DOHH2 (cell line): ENCODE measurements at regions not wholly inside any gene's neighbourhood (a gene's known extent, or its start where the extent isn't known, plus 50 kb on each side); places are given as distances from the start of the nearest gene placed in this dataset.

Experiments used
- EZH2phosphoT487 ChIP-seq: fragments of 200-600 bp; sonication (generic); IDR thresholded peaks from 2 replicates; pipeline ENCODE4 v1.6.1; 2017; ENCODE audit warnings: borderline replicate concordance, mild to moderate bottlenecking, antibody characterized with exemption, low read length, moderate library complexity, mixed read lengths
- TF ChIP-seq, protein P1 (sequence below): fragments of 200-600 bp; sonication (generic); IDR thresholded peaks from one replicate; pipeline ENCODE4 v1.5.1; 2014; ENCODE audit warnings: antibody characterized with exemption, mild to moderate bottlenecking, low read depth, low read length; ENCODE audit not compliant: poor library complexity, severe bottlenecking

DNA sequence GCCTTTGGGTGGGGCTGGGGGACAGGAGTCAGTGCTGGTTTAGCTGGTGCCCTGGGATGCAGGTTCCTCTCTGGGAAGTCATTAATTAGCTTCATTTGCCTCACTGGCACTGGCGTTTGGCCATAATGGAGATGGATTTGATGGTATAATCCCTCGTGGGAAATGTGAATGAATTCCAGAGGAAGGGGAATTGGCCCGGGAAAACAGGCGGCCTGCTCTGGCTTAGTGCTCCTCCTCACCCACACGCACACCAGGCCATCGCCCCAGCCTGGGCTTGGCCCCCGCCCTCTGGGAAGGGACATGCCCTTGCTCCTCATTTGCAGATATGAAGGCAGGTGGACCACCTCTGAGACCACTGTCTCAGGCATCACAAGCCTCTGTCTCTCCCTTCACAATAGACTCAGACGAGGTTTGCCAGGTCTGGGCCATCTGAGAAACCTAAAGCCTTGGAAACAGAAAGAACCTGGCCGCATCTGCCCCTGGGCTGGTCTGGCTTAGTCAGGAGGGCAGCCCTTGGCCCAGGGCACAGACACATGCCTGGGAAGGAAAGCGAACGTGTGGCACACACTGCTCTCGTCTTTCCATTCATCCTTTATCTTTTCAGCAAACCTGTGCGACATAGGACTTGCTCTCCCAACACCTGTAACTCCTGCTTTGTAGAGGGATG lies 199.2 kb upstream of the CDH4 start:
- TF ChIP-seq, protein P1, sequence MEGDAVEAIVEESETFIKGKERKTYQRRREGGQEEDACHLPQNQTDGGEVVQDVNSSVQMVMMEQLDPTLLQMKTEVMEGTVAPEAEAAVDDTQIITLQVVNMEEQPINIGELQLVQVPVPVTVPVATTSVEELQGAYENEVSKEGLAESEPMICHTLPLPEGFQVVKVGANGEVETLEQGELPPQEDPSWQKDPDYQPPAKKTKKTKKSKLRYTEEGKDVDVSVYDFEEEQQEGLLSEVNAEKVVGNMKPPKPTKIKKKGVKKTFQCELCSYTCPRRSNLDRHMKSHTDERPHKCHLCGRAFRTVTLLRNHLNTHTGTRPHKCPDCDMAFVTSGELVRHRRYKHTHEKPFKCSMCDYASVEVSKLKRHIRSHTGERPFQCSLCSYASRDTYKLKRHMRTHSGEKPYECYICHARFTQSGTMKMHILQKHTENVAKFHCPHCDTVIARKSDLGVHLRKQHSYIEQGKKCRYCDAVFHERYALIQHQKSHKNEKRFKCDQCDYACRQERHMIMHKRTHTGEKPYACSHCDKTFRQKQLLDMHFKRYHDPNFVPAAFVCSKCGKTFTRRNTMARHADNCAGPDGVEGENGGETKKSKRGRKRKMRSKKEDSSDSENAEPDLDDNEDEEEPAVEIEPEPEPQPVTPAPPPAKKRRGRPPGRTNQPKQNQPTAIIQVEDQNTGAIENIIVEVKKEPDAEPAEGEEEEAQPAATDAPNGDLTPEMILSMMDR: no peak
- TF ChIP-seq EZH2phosphoT487: no peak
